ENCODE measurements at regions not wholly inside any gene's neighbourhood (a gene's known extent, or its start where the extent isn't known, plus 50 kb on each side); places are given as distances from the start of the nearest gene placed in this dataset.

DNA sequence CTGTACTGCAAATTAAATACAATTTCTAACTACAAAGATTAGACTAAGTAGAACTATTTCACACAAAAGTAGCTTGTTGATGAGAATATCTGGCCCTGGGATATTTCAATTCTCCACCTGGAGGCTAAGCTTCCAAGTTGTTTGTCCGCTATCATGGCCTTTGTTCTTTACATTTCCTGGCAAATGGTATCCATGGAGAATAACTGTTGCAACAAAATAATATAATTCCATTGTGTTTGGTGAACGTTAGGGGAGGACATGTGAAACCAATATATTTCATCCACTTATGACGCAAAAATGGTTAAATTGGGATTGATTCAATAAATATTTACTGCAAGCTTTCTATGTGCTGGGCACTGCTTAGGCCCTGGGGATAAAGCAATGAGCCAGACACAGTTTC, 565.4 kb downstream of the PTPRC start:
- Histone ChIP-seq H3K4me3 (no peak overlapping the region), H3K36me3 (no peaks in the 10 kb centered on the region), H3K27me3 (no peaks in the 10 kb centered on the region), H3K27ac (no peak overlapping the region), H3K9me3 (no peaks in the 10 kb centered on the region), H3K4me1 (no peaks in the 10 kb centered on the region)
- intact Hi-C loops (cut with DNase I) = no loop called here
- TF ChIP-seq, protein P1, sequence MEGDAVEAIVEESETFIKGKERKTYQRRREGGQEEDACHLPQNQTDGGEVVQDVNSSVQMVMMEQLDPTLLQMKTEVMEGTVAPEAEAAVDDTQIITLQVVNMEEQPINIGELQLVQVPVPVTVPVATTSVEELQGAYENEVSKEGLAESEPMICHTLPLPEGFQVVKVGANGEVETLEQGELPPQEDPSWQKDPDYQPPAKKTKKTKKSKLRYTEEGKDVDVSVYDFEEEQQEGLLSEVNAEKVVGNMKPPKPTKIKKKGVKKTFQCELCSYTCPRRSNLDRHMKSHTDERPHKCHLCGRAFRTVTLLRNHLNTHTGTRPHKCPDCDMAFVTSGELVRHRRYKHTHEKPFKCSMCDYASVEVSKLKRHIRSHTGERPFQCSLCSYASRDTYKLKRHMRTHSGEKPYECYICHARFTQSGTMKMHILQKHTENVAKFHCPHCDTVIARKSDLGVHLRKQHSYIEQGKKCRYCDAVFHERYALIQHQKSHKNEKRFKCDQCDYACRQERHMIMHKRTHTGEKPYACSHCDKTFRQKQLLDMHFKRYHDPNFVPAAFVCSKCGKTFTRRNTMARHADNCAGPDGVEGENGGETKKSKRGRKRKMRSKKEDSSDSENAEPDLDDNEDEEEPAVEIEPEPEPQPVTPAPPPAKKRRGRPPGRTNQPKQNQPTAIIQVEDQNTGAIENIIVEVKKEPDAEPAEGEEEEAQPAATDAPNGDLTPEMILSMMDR (IDR thresholded peaks at IDR 0.05) = no peak
- no peak for ATAC-seq
- DNase-seq = no peak

GRCh38 chr1:199205740-199206441, 567.1 kb downstream of the PTPRC start:
- ATAC-seq (no peak), DNase-seq (no peak)
- H3K9me3 ChIP-seq = no peaks in the 10 kb centered on the region
- H3K27ac ChIP-seq = no peak overlapping the region
- TF ChIP-seq, protein P1 (IDR thresholded peaks at IDR 0.05) = no peak
- H3K27me3 ChIP-seq = no peaks in the 10 kb centered on the region
- no peaks in the 10 kb centered on the region for H3K4me1 ChIP-seq
- intact Hi-C loops (cut with DNase I) = no loop called here
- no peak overlapping the region for H3K4me3 ChIP-seq
- no peaks in the 10 kb centered on the region for H3K36me3 ChIP-seq

- H3K27ac ChIP-seq = no peak overlapping the region
- TF ChIP-seq, protein P1 (IDR thresholded peaks at IDR 0.05) = no peak
- no peaks in the 10 kb centered on the region for H3K27me3 ChIP-seq
- no peak for DNase-seq
- no peak for ATAC-seq
- intact Hi-C loops (cut with DNase I) = no loop called here
- no peak overlapping the region for H3K4me3 ChIP-seq
- no peaks in the 10 kb centered on the region for H3K36me3 ChIP-seq
- no peaks in the 10 kb centered on the region for H3K4me1 ChIP-seq
- no peaks in the 10 kb centered on the region for H3K9me3 ChIP-seq
Observed at GRCh38 chr1:199208847-199209246, 570.0 kb downstream of the PTPRC start.

- Histone ChIP-seq H3K27ac (no peak overlapping the region), H3K4me3 (no peak overlapping the region), H3K9me3 (no peaks in the 10 kb centered on the region), H3K36me3 (no peaks in the 10 kb centered on the region), H3K4me1 (no peaks in the 10 kb centered on the region), H3K27me3 (no peaks in the 10 kb centered on the region)
- DNase-seq (no peak), ATAC-seq (peak; percentile 35)
- TF ChIP-seq, protein P1 (IDR thresholded peaks at IDR 0.05) = no peak
- intact Hi-C loops (cut with DNase I) = no loop called here
Observed at GRCh38 chr1:199218065-199218464, 579.2 kb downstream of the PTPRC start.

DNA sequence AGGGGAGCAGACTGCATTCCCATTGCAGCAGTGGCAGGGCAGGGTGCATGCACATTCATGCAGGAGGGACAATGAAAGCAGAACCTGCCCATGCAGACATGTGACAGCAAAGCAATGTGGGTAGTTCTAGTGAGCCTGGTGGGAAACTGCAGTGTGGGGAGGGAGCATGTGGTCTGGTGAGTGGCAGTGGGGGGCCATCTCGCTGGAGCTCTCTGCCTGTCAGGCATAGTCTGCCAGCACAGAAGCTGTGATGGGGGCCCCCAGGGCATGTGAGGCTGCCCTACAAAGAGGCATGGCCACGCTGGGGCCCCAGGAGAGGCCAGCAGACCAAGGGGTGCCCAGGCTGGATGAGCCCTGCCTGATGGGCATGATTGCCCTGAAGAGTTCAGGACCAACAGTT, 579.7 kb downstream of the PTPRC start:
- no peaks in the 10 kb centered on the region for H3K36me3 ChIP-seq
- no peak overlapping the region for H3K27ac ChIP-seq
- intact Hi-C loops (cut with DNase I) = no loop called here
- ATAC-seq (peak; percentile 17), DNase-seq (no peak)
- no peaks in the 10 kb centered on the region for H3K4me1 ChIP-seq
- no peaks in the 10 kb centered on the region for H3K27me3 ChIP-seq
- TF ChIP-seq, protein P1 (IDR thresholded peaks at IDR 0.05) = no peak
- H3K4me3 ChIP-seq = no peak overlapping the region
- no peaks in the 10 kb centered on the region for H3K9me3 ChIP-seq

GRCh38 chr1:199220031-199220430, 581.2 kb downstream of the PTPRC start:
- intact Hi-C loops (cut with DNase I) = no loop called here
- TF ChIP-seq, protein P1 (IDR thresholded peaks at IDR 0.05) = no peak
- H3K4me1 ChIP-seq = no peaks in the 10 kb centered on the region
- no peaks in the 10 kb centered on the region for H3K9me3 ChIP-seq
- DNase-seq (no peak), ATAC-seq (no peak)
- no peaks in the 10 kb centered on the region for H3K36me3 ChIP-seq
- H3K27ac ChIP-seq = no peak overlapping the region
- no peak overlapping the region for H3K4me3 ChIP-seq
- H3K27me3 ChIP-seq = no peaks in the 10 kb centered on the region

Data from upper lobe of right lung (tissue), 1 donor.